Mesenchymal stem cell (in vitro differentiated cells and primary cell): ENCODE measurements at regions not wholly inside any gene's neighbourhood (a gene's known extent, or its start where the extent isn't known, plus 50 kb on each side); places are given as distances from the start of the nearest gene placed in this dataset.

Experiments
- DNase-seq: peaks from one replicate; pipeline ENCODE4 v3.0.0-alpha.2; 2013
- H2AFZ ChIP-seq: one replicate; pipeline ENCODE4 v1.6.1; 2013; ENCODE audit warnings: low read depth, mild to moderate bottlenecking, control low read depth, inconsistent platforms, low read length, moderate library complexity
- H2AK5ac ChIP-seq: 2 replicates; pipeline ENCODE4 v1.6.1; 2013; ENCODE audit warnings: low read length, moderate library complexity, mild to moderate bottlenecking, inconsistent platforms; ENCODE audit not compliant: severe bottlenecking
- H2BK120ac ChIP-seq: one replicate; pipeline ENCODE4 v1.6.1; 2013; ENCODE audit warnings: low read depth, mild to moderate bottlenecking, inconsistent platforms, low read length, moderate library complexity
- H2BK12ac ChIP-seq, 2 experiments: one replicate each; pipeline ENCODE4 v1.6.1; 2013; ENCODE audit warnings: inconsistent platforms in 2 of 2, low read length in 2 of 2, mild to moderate bottlenecking in 2 of 2, moderate library complexity in 2 of 2, control low read depth in 1 of 2
- H2BK15ac ChIP-seq: one replicate; pipeline ENCODE4 v1.6.1; 2013; ENCODE audit warnings: mild to moderate bottlenecking, low read depth, inconsistent platforms; ENCODE audit not compliant: poor library complexity, severe bottlenecking
- H2BK5ac ChIP-seq: 2 replicates; pipeline ENCODE4 v1.6.1; 2013; ENCODE audit warnings: low read depth, mild to moderate bottlenecking, low read length, control low read depth, inconsistent platforms; ENCODE audit not compliant: poor library complexity, severe bottlenecking
- H3K14ac ChIP-seq, 2 experiments: one replicate each; pipeline ENCODE4 v1.6.1; 2013; ENCODE audit warnings: inconsistent platforms in 2 of 2, low read length in 2 of 2, control low read depth in 1 of 2, mild to moderate bottlenecking in 1 of 2, moderate library complexity in 1 of 2
- H3K18ac ChIP-seq, 2 experiments: one replicate each; pipeline ENCODE4 v1.6.1; 2013; ENCODE audit warnings: inconsistent platforms in 2 of 2, low read length in 2 of 2, control low read depth in 1 of 2, low read depth in 1 of 2, mild to moderate bottlenecking in 1 of 2
- H3K23ac ChIP-seq, 2 experiments: one replicate each; pipeline ENCODE4 v1.6.1; 2013; ENCODE audit warnings: inconsistent platforms in 2 of 2, low read length in 2 of 2, mild to moderate bottlenecking in 2 of 2, moderate library complexity in 2 of 2, control low read depth in 1 of 2
- H3K27ac ChIP-seq: 2 replicates; pipeline ENCODE4 v1.5.1; 2013; ENCODE audit warnings: mild to moderate bottlenecking, moderate library complexity, low read length, control low read depth, inconsistent platforms; ENCODE audit not compliant: poor library complexity, severe bottlenecking
- H3K27me3 ChIP-seq, 2 experiments: 2 replicates each; pipeline versions ENCODE4 v1.6.1 to v1.7.0; 2013; ENCODE audit warnings: low read length in 2 of 2, mild to moderate bottlenecking in 2 of 2, moderate library complexity in 2 of 2, control low read depth in 1 of 2, inconsistent platforms in 1 of 2; ENCODE audit not compliant: control insufficient read depth in 1 of 2, insufficient read depth in 1 of 2
- H3K36me3 ChIP-seq, 2 experiments: 2 replicates each; pipeline versions ENCODE4 v1.6.1 to v1.7.0; 2013; ENCODE audit warnings: low read length in 2 of 2, control low read depth in 1 of 2, inconsistent platforms in 1 of 2, low read depth in 1 of 2, mild to moderate bottlenecking in 1 of 2; ENCODE audit not compliant: insufficient read depth in 2 of 2, control insufficient read depth in 1 of 2
- H3K4ac ChIP-seq, 2 experiments: one replicate each; pipeline ENCODE4 v1.6.1; 2013; ENCODE audit warnings: inconsistent platforms in 2 of 2, low read length in 2 of 2, mild to moderate bottlenecking in 2 of 2, moderate library complexity in 2 of 2, control low read depth in 1 of 2, low read depth in 1 of 2
- H3K4me1 ChIP-seq: 2 replicates; pipeline ENCODE4 v1.6.1; 2013; ENCODE audit warnings: low read depth, low read length, control low read depth; ENCODE audit not compliant: control insufficient read depth, insufficient read depth
- H3K4me2 ChIP-seq: 2 replicates; pipeline ENCODE4 v1.6.1; 2013; ENCODE audit warnings: low read length, mild to moderate bottlenecking, inconsistent platforms; ENCODE audit not compliant: poor library complexity, severe bottlenecking
- H3K4me3 ChIP-seq, 2 experiments: 2 replicates each; pipeline versions ENCODE4 v1.5.1 to v1.7.0; 2013; ENCODE audit warnings: low read length in 2 of 2, mild to moderate bottlenecking in 2 of 2, control low read depth in 1 of 2, low read depth in 1 of 2; ENCODE audit not compliant: insufficient read depth in 1 of 2
- H3K79me1 ChIP-seq: replicated peaks from 2 replicates; pipeline ENCODE4 v1.6.1; 2013; ENCODE audit warnings: mild to moderate bottlenecking, control low read depth, low read length, inconsistent platforms; ENCODE audit not compliant: poor library complexity, severe bottlenecking
- H3K9ac ChIP-seq: 2 replicates; pipeline ENCODE4 v1.7.0; 2013; ENCODE audit warnings: mild to moderate bottlenecking, low read length, moderate library complexity
- H3K9me3 ChIP-seq: 2 replicates; pipeline ENCODE4 v1.7.0; 2013; ENCODE audit warnings: mild to moderate bottlenecking, low read length; ENCODE audit not compliant: control insufficient read depth
- H4K8ac ChIP-seq: one replicate; pipeline ENCODE4 v1.6.1; 2013; ENCODE audit warnings: inconsistent platforms, mild to moderate bottlenecking, low read length, moderate library complexity
- H4K91ac ChIP-seq: one replicate; pipeline ENCODE4 v1.6.1; 2013; ENCODE audit warnings: mild to moderate bottlenecking, low read length, inconsistent platforms
- WGBS: methylation state at CpG from one replicate; pipeline ENCODE4 v1.1.7; 2013; ENCODE audit warnings: mixed read lengths; 5-methylcytosine and 5-hydroxymethylcytosine counted together

DNA sequence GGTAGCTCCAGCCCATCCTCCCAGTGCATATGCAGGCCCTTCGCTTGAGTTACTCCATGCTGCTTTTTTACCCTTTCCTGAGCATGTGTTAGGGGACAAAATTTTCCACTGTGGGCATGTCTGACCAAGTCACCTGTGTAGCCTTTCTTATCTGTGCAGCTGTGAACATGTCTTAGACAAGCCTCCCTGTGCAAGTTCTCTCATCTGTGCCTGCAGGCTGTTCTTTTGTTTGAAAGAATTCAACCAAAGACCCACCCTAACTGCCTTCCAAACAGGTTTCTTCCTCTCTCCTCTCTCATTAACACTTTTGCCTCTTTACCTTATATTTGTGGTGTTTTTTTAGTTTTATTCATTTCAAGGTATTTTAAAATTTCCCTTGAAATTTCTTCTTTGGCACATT, 53.2 kb upstream of the SPIN4 start:
- no peak overlapping the region for H2BK12ac ChIP-seq
- H3K4me2 ChIP-seq: no peak overlapping the region
- H3K36me3 ChIP-seq: no peaks in the 10 kb centered on the region
- H2AFZ ChIP-seq: no peak overlapping the region
- no peak overlapping the region for H4K8ac ChIP-seq
- no peaks in the 10 kb centered on the region for H3K27me3 ChIP-seq
- H2BK15ac ChIP-seq: no peak overlapping the region
- H3K23ac ChIP-seq: no peak overlapping the region
- no peaks in the 10 kb centered on the region for H3K4me1 ChIP-seq
- peaks cover 5% of the 10 kb centered on the region for H3K9me3 ChIP-seq
- no peak overlapping the region for H2BK120ac ChIP-seq
- H3K4me3 ChIP-seq: no peak overlapping the region
- H3K14ac ChIP-seq: no peak overlapping the region
- WGBS: 100% methylated on average over 1 of the region's 1 CpG
- no peak overlapping the region for H4K91ac ChIP-seq
- no peak overlapping the region for H3K9ac ChIP-seq
- H2BK5ac ChIP-seq: no peak overlapping the region
- H3K27ac ChIP-seq: no peak overlapping the region
- no peak for DNase-seq
- no peaks in the 10 kb centered on the region for H3K79me1 ChIP-seq
- no peak overlapping the region for H2AK5ac ChIP-seq
- H3K4ac ChIP-seq: no peak overlapping the region
- H3K18ac ChIP-seq: no peak overlapping the region

DNA sequence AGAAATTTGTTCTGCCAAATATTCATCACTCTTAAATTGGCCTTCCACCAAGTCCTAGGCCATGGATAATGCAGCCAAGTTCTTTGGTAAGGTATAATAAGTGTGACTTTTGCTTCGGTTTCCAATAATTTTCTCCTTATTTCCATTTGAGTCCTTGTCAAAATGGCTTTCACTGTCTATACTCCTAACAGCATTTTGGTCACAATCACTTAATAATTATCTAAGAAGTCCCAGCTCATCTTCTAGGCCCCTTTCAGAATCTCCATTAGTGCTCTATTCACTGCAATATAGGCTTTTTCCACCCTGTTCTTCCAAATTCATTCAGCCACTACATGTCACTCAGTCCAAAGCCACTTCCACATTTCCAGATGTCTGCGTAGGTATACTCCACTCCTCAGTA, 51.0 kb upstream of the SPIN4 start:
- no peak overlapping the region for H3K23ac ChIP-seq
- WGBS: 100% methylated on average over 1 of the region's 2 CpGs
- H2AFZ ChIP-seq: no peak overlapping the region
- H3K9ac ChIP-seq: no peak overlapping the region
- DNase-seq: no peak
- H3K18ac ChIP-seq: no peak overlapping the region
- no peak overlapping the region for H2BK120ac ChIP-seq
- no peak overlapping the region for H2BK15ac ChIP-seq
- no peak overlapping the region for H3K14ac ChIP-seq
- H3K4me3 ChIP-seq: no peak overlapping the region
- no peak overlapping the region for H3K27ac ChIP-seq
- no peak overlapping the region for H3K4me2 ChIP-seq
- H4K8ac ChIP-seq: no peak overlapping the region
- no peaks in the 10 kb centered on the region for H3K27me3 ChIP-seq
- no peak overlapping the region for H3K4ac ChIP-seq
- H3K36me3 ChIP-seq: no peaks in the 10 kb centered on the region
- no peaks in the 10 kb centered on the region for H3K4me1 ChIP-seq
- no peak overlapping the region for H2AK5ac ChIP-seq
- no peaks in the 10 kb centered on the region for H3K79me1 ChIP-seq
- no peak overlapping the region for H2BK12ac ChIP-seq
- no peak overlapping the region for H2BK5ac ChIP-seq
- H4K91ac ChIP-seq: no peak overlapping the region
- peaks cover 5% of the 10 kb centered on the region for H3K9me3 ChIP-seq
